A549 (cell line): ENCODE measurements at regions not wholly inside any gene's neighbourhood (a gene's known extent, or its start where the extent isn't known, plus 50 kb on each side); places are given as distances from the start of the nearest gene placed in this dataset.

Source experiments
- ATAC-seq, 2 experiments: fragments of 200-7000 bp in 1 of 2; fragments of >200 bp in 1 of 2; cut with Nextera tagmentation in 1 of 2; cut with Tn5 transposase in 1 of 2; 3 replicates each; pipeline versions ENCODE4 v1.8.0 to v1.9.1; 2018 to 2020; ENCODE audit warnings: mild to moderate bottlenecking in 1 of 2, moderate library complexity in 1 of 2
- CTCF ChIA-PET: fragments of 300-600 bp; sonication (Branson Sonifier 250); formaldehyde crosslinking; extraction: SDS; loops from one replicate; lab custom pipeline; 2021; ENCODE audit warnings: antibody characterized with exemption, inconsistent platforms; lab: Yijun Ruan, JAX
- POLR2A ChIA-PET: fragments of 350-600 bp; formaldehyde crosslinking; extraction: SDS; loops from one replicate; lab custom pipeline; 2021; ENCODE audit warnings: antibody characterized with exemption, inconsistent platforms; lab: Yijun Ruan, JAX
- DNase-seq, 2 experiments: peaks; one replicate each; pipeline versions ENCODE4 v3.0.0 to v3.0.0-alpha.2; 2011 to 2016; ENCODE audit warnings: low read depth in 1 of 2, low spot score in 1 of 2
- FAIRE-seq: peaks from 2 replicates; lab custom pipeline; 2011; peaks lifted over from hg19 to GRCh38; lab: Jason Lieb, UNC
- H3K27ac ChIP-seq, 2 experiments: fragments of >200 bp; sonication (Bioruptor Twin); formaldehyde crosslinking; 3 replicates each; pipeline ENCODE4 v1.5.1; 2016 to 2017
- H3K4me1 ChIP-seq: fragments of >200 bp; sonication (Bioruptor Twin); formaldehyde crosslinking; 3 replicates; pipeline ENCODE4 v1.6.1; 2016
- H3K4me2 ChIP-seq: fragments of >200 bp; sonication (Bioruptor Twin); formaldehyde crosslinking; 3 replicates; pipeline ENCODE4 v1.6.1; 2016
- H3K4me3 ChIP-seq: fragments of >200 bp; sonication (Bioruptor Twin); formaldehyde crosslinking; 3 replicates; pipeline ENCODE4 v1.5.1; 2016
- H3K9me3 ChIP-seq: fragments of >200 bp; sonication (Bioruptor Twin); formaldehyde crosslinking; 3 replicates; pipeline ENCODE4 v1.6.1; 2016
- BCL3 ChIP-seq: fragments of >200 bp; sonication (Bioruptor Twin); formaldehyde crosslinking; IDR thresholded peaks from 3 replicates; pipeline ENCODE4 v1.6.1; 2016
- BHLHE40 ChIP-seq: IDR thresholded peaks from 2 replicates; pipeline ENCODE4 v1.6.1; 2012; ENCODE audit warnings: low read depth, low read length, inconsistent platforms
- CBX8 ChIP-seq: fragments of 200-600 bp; sonication (generic); IDR thresholded peaks from 2 replicates; pipeline ENCODE4 v1.6.1; 2016
- CEBPB ChIP-seq, 2 experiments: fragments of >200 bp in 1 of 2; sonication (Bioruptor Twin) in 1 of 2; formaldehyde crosslinking in 1 of 2; IDR thresholded peaks; 2 replicates each; pipeline ENCODE4 v1.6.1; 2012 to 2016
- CHD2 ChIP-seq: fragments of 150-350 bp; IDR thresholded peaks from 2 replicates; pipeline ENCODE4 v1.6.1; 2014; ENCODE audit warnings: low read length; ENCODE audit not compliant: partially characterized antibody
- ELK1 ChIP-seq: fragments of 150-350 bp; IDR thresholded peaks from 2 replicates; pipeline ENCODE4 v1.6.1; 2014; ENCODE audit warnings: low read depth, mild to moderate bottlenecking, low read length
- EP300 ChIP-seq, 2 experiments: fragments of >200 bp; sonication (Bioruptor Twin); formaldehyde crosslinking; IDR thresholded peaks; 2 replicates in 1 of 2; 3 replicates in 1 of 2; pipeline ENCODE4 v1.6.1; 2016 to 2017
- ESRRA ChIP-seq: fragments of 150-350 bp; IDR thresholded peaks from 2 replicates; pipeline ENCODE4 v1.6.1; 2014; ENCODE audit warnings: mild to moderate bottlenecking, low read length, borderline replicate concordance
- GATA3 ChIP-seq: IDR thresholded peaks from 2 replicates; pipeline ENCODE4 v1.6.1; 2012; ENCODE audit warnings: borderline replicate concordance
- HDAC2 ChIP-seq: fragments of 200-600 bp; sonication (generic); IDR thresholded peaks from 2 replicates; pipeline ENCODE4 v1.6.1; 2016
- HEYL ChIP-seq: fragments of 250-450 bp; sonication (Bioruptor Pico); IDR thresholded peaks from 2 replicates; pipeline ENCODE4 v1.8.0; 2021; ENCODE audit warnings: mild to moderate bottlenecking, moderate library complexity
- HMGXB4 ChIP-seq: fragments of 250-450 bp; sonication (Bioruptor Pico); IDR thresholded peaks from 2 replicates; pipeline ENCODE4 v1.5.0; 2021; ENCODE audit warnings: mild to moderate bottlenecking, moderate library complexity, borderline replicate concordance
- HOXA7 ChIP-seq: fragments of 250-450 bp; sonication (Bioruptor Pico); IDR thresholded peaks from 2 replicates; pipeline ENCODE4 v1.5.0; 2020; ENCODE audit warnings: mild to moderate bottlenecking, moderate library complexity
- HOXB5 ChIP-seq: fragments of 250-450 bp; sonication (Bioruptor Pico); IDR thresholded peaks from 2 replicates; pipeline ENCODE4 v1.5.0; 2020; ENCODE audit warnings: mild to moderate bottlenecking, moderate library complexity
- JUN ChIP-seq, 2 experiments: fragments of >200 bp; sonication (Bioruptor Twin); formaldehyde crosslinking; IDR thresholded peaks; 2 replicates in 1 of 2; 3 replicates in 1 of 2; pipeline ENCODE4 v1.6.1; 2016 to 2017
- KDM5A ChIP-seq: fragments of 200-600 bp; sonication (generic); IDR thresholded peaks from 2 replicates; pipeline ENCODE4 v1.6.1; 2016; ENCODE audit warnings: antibody characterized with exemption, mild to moderate bottlenecking
- MAFK ChIP-seq: fragments of 450-650 bp; IDR thresholded peaks from 2 replicates; pipeline ENCODE4 v1.6.1; 2014; ENCODE audit not compliant: partially characterized antibody
- MAX ChIP-seq: IDR thresholded peaks from 2 replicates; pipeline ENCODE4 v1.6.1; 2012
- MAZ ChIP-seq: fragments of 150-350 bp; IDR thresholded peaks from 2 replicates; pipeline ENCODE4 v1.6.1; 2014; ENCODE audit warnings: antibody characterized with exemption, low read depth, low read length, borderline replicate concordance
- MYC ChIP-seq: IDR thresholded peaks from 2 replicates; pipeline ENCODE4 v1.6.1; 2012; ENCODE audit warnings: mild to moderate bottlenecking, inconsistent platforms, low read length, improper control_type of control experiment, borderline replicate concordance
- NFE2L2 ChIP-seq: fragments of 150-350 bp; conservative IDR thresholded peaks from 2 replicates; pipeline ENCODE4 v1.6.1; 2014; ENCODE audit warnings: low read length
- NPAS2 ChIP-seq: fragments of 250-450 bp; sonication (Bioruptor Pico); IDR thresholded peaks from 2 replicates; pipeline ENCODE4 v1.8.0; 2022; ENCODE audit warnings: mild to moderate bottlenecking, moderate library complexity, borderline replicate concordance
- NR3C1 ChIP-seq: fragments of >200 bp; sonication (Bioruptor Twin); formaldehyde crosslinking; IDR thresholded peaks from 3 replicates; pipeline ENCODE4 v1.6.1; 2017
- PBX3 ChIP-seq: IDR thresholded peaks from 2 replicates; pipeline ENCODE4 v1.6.1; 2012
- POLR2A ChIP-seq: IDR thresholded peaks from 2 replicates; pipeline ENCODE4 v1.6.1; 2012; ENCODE audit warnings: mild to moderate bottlenecking, low read length
- RARB ChIP-seq: fragments of 250-450 bp; sonication (Bioruptor Pico); IDR thresholded peaks from 2 replicates; pipeline ENCODE4 v1.8.0; 2021; ENCODE audit warnings: mild to moderate bottlenecking, moderate library complexity
- RFX5 ChIP-seq: fragments of 450-650 bp; IDR thresholded peaks from 2 replicates; pipeline ENCODE4 v1.7.1; 2014; ENCODE audit warnings: antibody characterized with exemption, mild to moderate bottlenecking, moderate library complexity
- SREBF2 ChIP-seq: fragments of 450-650 bp; IDR thresholded peaks from 2 replicates; pipeline ENCODE4 v1.6.1; 2014; ENCODE audit warnings: mild to moderate bottlenecking, moderate library complexity
- ZC3H11A ChIP-seq: fragments of 450-650 bp; IDR thresholded peaks from 2 replicates; pipeline ENCODE4 v1.6.1; 2014; ENCODE audit warnings: antibody characterized with exemption, mild to moderate bottlenecking
- ZFP36 ChIP-seq: fragments of 450-650 bp; IDR thresholded peaks from 2 replicates; pipeline ENCODE4 v1.6.1; 2014; ENCODE audit warnings: borderline replicate concordance; ENCODE audit not compliant: partially characterized antibody
- ZNF302 ChIP-seq: fragments of 250-450 bp; sonication (Bioruptor Pico); IDR thresholded peaks from 2 replicates; pipeline ENCODE4 v1.9.0; 2021; ENCODE audit warnings: inconsistent platforms, mild to moderate bottlenecking, moderate library complexity
- ZSCAN20 ChIP-seq: fragments of 250-450 bp; sonication (Bioruptor Pico); IDR thresholded peaks from 2 replicates; pipeline ENCODE4 v1.8.0; 2022; ENCODE audit warnings: mild to moderate bottlenecking, moderate library complexity
- WGBS: methylation state at CpG from one replicate; pipeline ENCODE4 v1.1.6; 2017; ENCODE audit errors: missing lambda C conversion rate; 5-methylcytosine and 5-hydroxymethylcytosine counted together

- no peaks in the 10 kb centered on the region for H3K9me3 ChIP-seq
- 57% methylated on average over 25 of the region's 28 CpGs for WGBS
- CTCF ChIA-PET, result interaction anchor here (1.3 kb wide), 1 partner anchor 68 kb away, joined by 3 read pairs; no protein-coding TSS in a partner anchor
- TF ChIP-seq ZC3H11A (no peak), PBX3 (no peak), HOXB5 (CRISPR knock-in tag) (no peak), HMGXB4 (CRISPR knock-in tag) (no peak), HDAC2 (no peak), MYC (no peak), EP300 (IDR thresholded peaks at IDR 0.05) (no peak), ZSCAN20 (CRISPR knock-in tag) (no peak), CHD2 (no peak), MAX (no peak), KDM5A (no peak), ELK1 (no peak), GATA3 (no peak), JUN (IDR thresholded peaks at IDR 0.05) (no peak), NFE2L2 (no peak), ESRRA (no peak), POLR2A (no peak), RARB (CRISPR knock-in tag) (no peak), MAZ (no peak)
- POLR2A ChIA-PET, result no interaction called here
- FAIRE-seq (no peak), ATAC-seq (no peak), DNase-seq (no peak)
- no peak overlapping the region for H3K27ac ChIP-seq
- peaks cover 4% of the 10 kb centered on the region; the same call in 1 of the 3 replicates for H3K4me1 ChIP-seq
- H3K4me3 ChIP-seq, result no peak overlapping the region
- H3K4me2 ChIP-seq, result no peak overlapping the region
Observed at GRCh38 chr7:1293950-1294411, 61.3 kb downstream of the UNCX start.

GRCh38 chr7:1295776-1296355 is 63.2 kb downstream of the UNCX start:
- no peak for TF ChIP-seq HMGXB4 (CRISPR knock-in tag)
- no peak for TF ChIP-seq EP300 (IDR thresholded peaks at IDR 0.05)
- TF ChIP-seq NFE2L2, result no peak
- TF ChIP-seq NPAS2 (CRISPR knock-in tag), result no peak
- TF ChIP-seq HEYL (CRISPR knock-in tag), result no peak
- TF ChIP-seq POLR2A, result no peak
- no peak for TF ChIP-seq NR3C1
- no peak for TF ChIP-seq ZNF302 (CRISPR knock-in tag)
- no peak for TF ChIP-seq HOXA7 (CRISPR knock-in tag)
- no peak for TF ChIP-seq RFX5
- TF ChIP-seq RARB (CRISPR knock-in tag), result no peak
- no peak for TF ChIP-seq ZFP36
- TF ChIP-seq BCL3, result no peak
- no peak for TF ChIP-seq SREBF2
- no peak for TF ChIP-seq BHLHE40
- TF ChIP-seq GATA3, result no peak
- no peak for TF ChIP-seq CBX8
- TF ChIP-seq CEBPB (IDR thresholded peaks at IDR 0.05), result no peak
- TF ChIP-seq MAFK, result no peak
- TF ChIP-seq ZSCAN20 (CRISPR knock-in tag), result no peak
- no peak for DNase-seq
- H3K9me3 ChIP-seq, result no peaks in the 10 kb centered on the region
- no peak for ATAC-seq
- H3K27ac ChIP-seq, result no peak overlapping the region
- 58% methylated on average over 6 of the region's 13 CpGs for WGBS
- ChIA-PET CTCF (no interaction called here), POLR2A (no interaction called here)
- FAIRE-seq, result no peak
- H3K4me1 ChIP-seq, result no peaks in the 10 kb centered on the region
- no peak overlapping the region for H3K4me2 ChIP-seq
- no peak overlapping the region for H3K4me3 ChIP-seq
